Gastroesophageal sphincter (tissue), 4 donors: ENCODE measurements at regions not wholly inside any gene's neighbourhood (a gene's known extent, or its start where the extent isn't known, plus 50 kb on each side); places are given as distances from the start of the nearest gene placed in this dataset.

Source experiments
- ATAC-seq: fragments of 150-250 bp; one replicate; pipeline ENCODE4 v1.9.1; 2016; ENCODE audit warnings: mild to moderate bottlenecking, moderate library complexity
- H3K27ac ChIP-seq, 4 donors: fragments of 200-600 bp; sonication (generic) in 3 of 4; 1 replicate in 3 of 4; 2 replicates in 1 of 4; pipeline ENCODE4 v1.5.1; 2016 to 2019
- H3K27me3 ChIP-seq: fragments of 200-600 bp; sonication (generic); one replicate; pipeline ENCODE4 v1.5.1; 2019
- H3K36me3 ChIP-seq, 2 donors: fragments of 200-600 bp; sonication (generic); one replicate each; pipeline ENCODE4 v1.5.1; 2019; ENCODE audit warnings: control low read depth in 1 of 2
- H3K4me1 ChIP-seq, 3 donors: fragments of 200-600 bp; sonication (generic); 1 replicate in 2 of 3; 2 replicates in 1 of 3; pipeline ENCODE4 v1.5.1; 2016 to 2019; ENCODE audit warnings: control low read depth in 2 of 3
- H3K4me3 ChIP-seq, 2 donors: fragments of 200-600 bp; sonication (generic); one replicate each; pipeline ENCODE4 v1.5.1; 2019; ENCODE audit warnings: mild to moderate bottlenecking in 1 of 2, moderate library complexity in 1 of 2
- H3K9me3 ChIP-seq, 3 donors: fragments of 200-600 bp; sonication (generic); one replicate each; pipeline ENCODE4 v1.5.1; 2017 to 2019; ENCODE audit warnings: control low read depth in 2 of 3
- EP300 ChIP-seq: sonication (generic); formaldehyde crosslinking; IDR thresholded peaks from one replicate; pipeline ENCODE4 v1.6.1; 2017; ENCODE audit warnings: antibody characterized with exemption, mild to moderate bottlenecking
- POLR2A ChIP-seq, 2 donors: fragments of 450-650 bp; IDR thresholded peaks; one replicate each; pipeline ENCODE4 v1.6.1; 2017; ENCODE audit warnings: antibody characterized with exemption in 2 of 2, mild to moderate bottlenecking in 2 of 2, moderate library complexity in 1 of 2
- POLR2AphosphoS5 ChIP-seq: sonication (generic); formaldehyde crosslinking; IDR thresholded peaks from one replicate; pipeline ENCODE4 v1.6.1; 2017; ENCODE audit warnings: antibody characterized with exemption
- WGBS, 2 donors: methylation state at CpG; one replicate each; pipeline ENCODE4 v1.1.5; 2018; ENCODE audit warnings: low coverage in 1 of 2; 5-methylcytosine and 5-hydroxymethylcytosine counted together
- TF ChIP-seq, protein P1 (sequence below), 4 experiments: fragments of 200-600 bp in 2 of 4; fragments of 450-650 bp in 2 of 4; sonication (generic) in 1 of 4; IDR thresholded peaks; one replicate each; pipeline ENCODE4 v1.5.1; 2017 to 2019; ENCODE audit warnings: antibody characterized with exemption in 4 of 4, mild to moderate bottlenecking in 2 of 4, moderate library complexity in 2 of 4

DNA sequence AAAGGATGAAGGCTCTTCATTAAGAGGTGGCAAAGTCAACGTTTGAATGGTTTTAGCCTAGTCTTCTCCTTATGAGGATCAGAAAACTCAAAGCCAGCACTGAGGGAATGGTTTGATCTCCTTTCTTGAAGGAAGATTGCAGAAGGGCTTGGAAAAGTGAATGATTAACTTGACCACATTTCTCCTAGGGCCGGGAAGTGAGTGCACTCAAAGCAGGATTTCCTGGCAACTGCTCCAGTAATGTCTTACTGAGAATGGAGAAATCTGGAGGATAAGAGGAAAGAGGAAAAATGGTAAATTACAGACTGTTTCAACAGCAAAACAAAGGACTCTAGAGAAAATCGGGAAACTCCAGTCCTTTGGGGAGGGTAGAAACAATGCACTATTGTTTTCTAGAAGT lies 189.0 kb upstream of the FOXA2 start:
- 37 to 63% methylated on average over 3 of the region's 3 CpGs for WGBS, 2 donors
- Histone ChIP-seq H3K9me3 (peaks cover 0 to 6% (median 0%) of the 10 kb centered on the region in 3 donors), H3K27me3 (no peaks in the 10 kb centered on the region), H3K36me3 (no peaks in the 10 kb centered on the region), H3K27ac (no peak overlapping the region), H3K4me1 (no peaks in the 10 kb centered on the region), H3K4me3 (no peak overlapping the region)
- no peak for ATAC-seq
- TF ChIP-seq POLR2AphosphoS5 (no peak), EP300 (no peak), POLR2A (IDR thresholded peaks at IDR 0.05) (no peak)
- TF ChIP-seq, protein P1, sequence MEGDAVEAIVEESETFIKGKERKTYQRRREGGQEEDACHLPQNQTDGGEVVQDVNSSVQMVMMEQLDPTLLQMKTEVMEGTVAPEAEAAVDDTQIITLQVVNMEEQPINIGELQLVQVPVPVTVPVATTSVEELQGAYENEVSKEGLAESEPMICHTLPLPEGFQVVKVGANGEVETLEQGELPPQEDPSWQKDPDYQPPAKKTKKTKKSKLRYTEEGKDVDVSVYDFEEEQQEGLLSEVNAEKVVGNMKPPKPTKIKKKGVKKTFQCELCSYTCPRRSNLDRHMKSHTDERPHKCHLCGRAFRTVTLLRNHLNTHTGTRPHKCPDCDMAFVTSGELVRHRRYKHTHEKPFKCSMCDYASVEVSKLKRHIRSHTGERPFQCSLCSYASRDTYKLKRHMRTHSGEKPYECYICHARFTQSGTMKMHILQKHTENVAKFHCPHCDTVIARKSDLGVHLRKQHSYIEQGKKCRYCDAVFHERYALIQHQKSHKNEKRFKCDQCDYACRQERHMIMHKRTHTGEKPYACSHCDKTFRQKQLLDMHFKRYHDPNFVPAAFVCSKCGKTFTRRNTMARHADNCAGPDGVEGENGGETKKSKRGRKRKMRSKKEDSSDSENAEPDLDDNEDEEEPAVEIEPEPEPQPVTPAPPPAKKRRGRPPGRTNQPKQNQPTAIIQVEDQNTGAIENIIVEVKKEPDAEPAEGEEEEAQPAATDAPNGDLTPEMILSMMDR (IDR thresholded peaks at IDR 0.05) = no peak

GRCh38 chr20:22775256-22775655 lies 190.9 kb upstream of the FOXA2 start:
- Histone ChIP-seq H3K4me3 (no peak overlapping the region), H3K36me3 (no peaks in the 10 kb centered on the region), H3K27ac (no peak overlapping the region), H3K27me3 (no peaks in the 10 kb centered on the region), H3K9me3 (peaks cover 0 to 6% (median 0%) of the 10 kb centered on the region in 3 donors), H3K4me1 (no peaks in the 10 kb centered on the region)
- WGBS, 2 donors = no CpG with 5 or more reads among the region's 1 CpG
- no peak for ATAC-seq
- TF ChIP-seq EP300 = no peak
- no peak for TF ChIP-seq POLR2AphosphoS5
- TF ChIP-seq, protein P1 (IDR thresholded peaks at IDR 0.05) = no peak
- TF ChIP-seq POLR2A (IDR thresholded peaks at IDR 0.05) = no peak

DNA sequence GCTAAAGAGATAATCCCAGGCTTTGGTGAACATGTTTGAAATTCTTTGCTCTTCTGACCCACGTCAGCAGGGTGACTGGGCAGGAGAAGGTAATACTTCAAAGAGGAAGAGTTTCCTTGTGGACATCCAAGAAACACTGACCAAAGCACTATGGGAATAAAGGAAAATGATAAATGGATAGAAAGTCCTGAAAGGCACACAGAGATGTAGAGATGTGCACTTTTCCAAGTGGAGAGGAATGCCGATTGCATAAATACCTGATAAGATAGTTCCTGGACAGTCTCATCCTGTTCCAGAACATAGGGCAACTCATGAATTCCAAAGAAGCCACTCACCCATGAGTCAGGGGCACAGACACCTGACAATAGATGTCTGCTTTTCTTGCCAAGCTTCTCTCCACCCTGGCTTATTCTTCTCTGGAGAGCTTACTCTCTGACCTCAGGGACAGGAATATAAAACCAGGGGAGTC lies 191.3 kb upstream of the FOXA2 start:
- TF ChIP-seq EP300 (no peak), POLR2A (IDR thresholded peaks at IDR 0.05) (no peak), POLR2AphosphoS5 (no peak)
- TF ChIP-seq, protein P1 (IDR thresholded peaks at IDR 0.05) = no peak
- Histone ChIP-seq H3K27ac (no peak overlapping the region), H3K36me3 (no peaks in the 10 kb centered on the region), H3K4me1 (no peaks in the 10 kb centered on the region), H3K27me3 (no peaks in the 10 kb centered on the region), H3K4me3 (no peak overlapping the region), H3K9me3 (peaks cover 0 to 6% (median 0%) of the 10 kb centered on the region in 3 donors)
- ATAC-seq = no peak
- 60 to 63% methylated on average over 2 of the region's 2 CpGs for WGBS, 2 donors

DNA sequence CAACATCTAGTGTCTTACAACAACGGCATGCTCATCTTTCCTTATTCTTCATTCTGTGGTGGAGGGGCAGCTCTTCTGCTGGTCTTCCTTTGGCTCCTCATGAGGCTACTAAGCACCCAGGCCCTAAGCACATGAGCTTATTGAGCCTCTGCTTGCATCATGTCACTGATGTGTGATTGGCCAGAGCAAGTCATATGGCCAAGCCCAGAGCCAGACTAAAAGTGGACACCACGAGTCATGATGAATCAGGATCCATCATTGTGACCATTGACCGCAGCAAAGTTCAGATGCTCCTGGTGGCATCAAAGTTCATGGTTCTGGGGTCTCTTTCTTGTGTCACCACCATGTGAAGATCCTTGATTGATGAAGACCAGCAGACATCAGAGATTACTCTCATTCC lies 192.0 kb upstream of the FOXA2 start:
- no peak for ATAC-seq
- no peaks in the 10 kb centered on the region for H3K36me3 ChIP-seq
- H3K4me3 ChIP-seq = no peak overlapping the region
- 80 to 100% methylated on average over 2 of the region's 3 CpGs for WGBS, 2 donors
- no peaks in the 10 kb centered on the region for H3K27me3 ChIP-seq
- peaks cover 0 to 6% (median 0%) of the 10 kb centered on the region in 3 donors for H3K9me3 ChIP-seq
- H3K4me1 ChIP-seq = no peaks in the 10 kb centered on the region
- TF ChIP-seq EP300 (no peak), POLR2A (IDR thresholded peaks at IDR 0.05) (no peak), POLR2AphosphoS5 (no peak)
- TF ChIP-seq, protein P1 (IDR thresholded peaks at IDR 0.05) = no peak
- H3K27ac ChIP-seq = no peak overlapping the region

DNA sequence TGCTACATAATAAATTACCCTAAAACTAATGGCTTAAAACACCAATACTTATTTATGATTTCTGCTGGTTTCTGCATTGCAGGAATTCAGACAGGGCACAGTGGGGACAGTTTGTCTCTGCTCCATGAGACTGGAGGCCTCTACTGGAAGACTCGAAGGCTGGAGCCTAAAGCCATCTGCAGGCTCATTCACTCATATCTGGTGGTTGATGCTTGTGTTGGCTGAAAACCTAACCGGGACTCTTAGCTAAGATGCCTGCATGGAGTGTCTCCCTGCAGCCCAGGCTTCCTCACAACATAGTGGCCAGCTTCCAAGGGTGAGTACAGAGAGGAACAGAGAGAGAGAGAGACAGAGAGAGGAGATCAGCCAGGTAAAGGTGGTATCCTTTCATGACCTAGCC lies 195.5 kb upstream of the FOXA2 start:
- H3K4me1 ChIP-seq = no peaks in the 10 kb centered on the region
- no peak overlapping the region for H3K27ac ChIP-seq
- H3K9me3 ChIP-seq = peaks cover 0 to 6% (median 0%) of the 10 kb centered on the region in 3 donors
- no peak for TF ChIP-seq POLR2A (IDR thresholded peaks at IDR 0.05)
- TF ChIP-seq POLR2AphosphoS5 = no peak
- TF ChIP-seq EP300 = no peak
- TF ChIP-seq, protein P1 (IDR thresholded peaks at IDR 0.05) = no peak
- H3K4me3 ChIP-seq = no peak overlapping the region
- H3K36me3 ChIP-seq = no peaks in the 10 kb centered on the region
- no CpG with 5 or more reads among the region's 2 CpGs for WGBS, 2 donors
- no peak for ATAC-seq
- no peaks in the 10 kb centered on the region for H3K27me3 ChIP-seq
